Left renal cortex interstitium (tissue), 4 donors: ENCODE measurements at regions not wholly inside any gene's neighbourhood (a gene's known extent, or its start where the extent isn't known, plus 50 kb on each side); places are given as distances from the start of the nearest gene placed in this dataset.

ENCODE experiments used
- DNase-seq, 4 donors: peaks; one replicate each; pipeline ENCODE4 v3.0.0-alpha.2; 2013; ENCODE audit warnings: low read depth in 4 of 4, low spot score in 2 of 4, missing footprints in 1 of 4

DNA sequence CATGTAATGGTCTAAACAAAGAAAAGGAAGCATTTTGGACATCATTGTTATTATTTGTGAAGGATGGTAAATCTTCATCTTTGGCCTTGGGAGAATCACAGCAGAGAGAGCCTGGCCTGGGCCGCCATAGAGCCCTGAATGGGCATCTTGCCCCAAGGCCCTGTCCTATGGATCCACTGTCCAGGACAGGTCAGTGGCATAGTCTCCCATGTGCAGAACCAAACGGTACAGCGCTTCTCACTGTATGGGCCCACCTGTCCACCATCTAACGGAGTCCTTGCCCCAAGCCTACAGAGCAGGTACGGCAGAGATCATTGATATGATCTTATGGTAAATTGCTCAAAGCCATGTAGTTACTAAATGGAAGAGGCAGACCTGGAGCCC, 185.7 kb downstream of the FOXD2 start:
- DNase-seq, result no peak

DNA sequence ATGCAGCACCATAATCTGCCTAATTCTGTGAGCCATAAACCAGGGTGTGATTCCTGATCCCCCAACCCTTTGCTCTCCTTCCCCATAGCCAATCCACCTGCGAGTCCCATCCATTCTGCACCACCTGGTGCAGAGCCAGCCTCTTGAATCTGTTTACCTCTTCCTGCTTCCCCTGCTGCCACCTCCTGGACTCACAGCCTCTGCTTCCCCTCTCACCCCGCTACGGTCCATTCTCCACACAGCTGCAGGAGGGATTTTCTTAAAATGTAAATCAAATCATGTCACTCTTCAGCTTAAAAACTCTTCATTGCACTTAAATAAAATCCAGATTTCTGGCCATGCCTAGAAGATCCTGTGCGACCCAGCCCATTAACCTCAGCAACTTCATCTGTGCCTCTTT, 186.7 kb downstream of the FOXD2 start:
- no peak for DNase-seq

GRCh38 chr1:47627016-47627415, 189.2 kb downstream of the FOXD2 start:
- no peak for DNase-seq

DNA sequence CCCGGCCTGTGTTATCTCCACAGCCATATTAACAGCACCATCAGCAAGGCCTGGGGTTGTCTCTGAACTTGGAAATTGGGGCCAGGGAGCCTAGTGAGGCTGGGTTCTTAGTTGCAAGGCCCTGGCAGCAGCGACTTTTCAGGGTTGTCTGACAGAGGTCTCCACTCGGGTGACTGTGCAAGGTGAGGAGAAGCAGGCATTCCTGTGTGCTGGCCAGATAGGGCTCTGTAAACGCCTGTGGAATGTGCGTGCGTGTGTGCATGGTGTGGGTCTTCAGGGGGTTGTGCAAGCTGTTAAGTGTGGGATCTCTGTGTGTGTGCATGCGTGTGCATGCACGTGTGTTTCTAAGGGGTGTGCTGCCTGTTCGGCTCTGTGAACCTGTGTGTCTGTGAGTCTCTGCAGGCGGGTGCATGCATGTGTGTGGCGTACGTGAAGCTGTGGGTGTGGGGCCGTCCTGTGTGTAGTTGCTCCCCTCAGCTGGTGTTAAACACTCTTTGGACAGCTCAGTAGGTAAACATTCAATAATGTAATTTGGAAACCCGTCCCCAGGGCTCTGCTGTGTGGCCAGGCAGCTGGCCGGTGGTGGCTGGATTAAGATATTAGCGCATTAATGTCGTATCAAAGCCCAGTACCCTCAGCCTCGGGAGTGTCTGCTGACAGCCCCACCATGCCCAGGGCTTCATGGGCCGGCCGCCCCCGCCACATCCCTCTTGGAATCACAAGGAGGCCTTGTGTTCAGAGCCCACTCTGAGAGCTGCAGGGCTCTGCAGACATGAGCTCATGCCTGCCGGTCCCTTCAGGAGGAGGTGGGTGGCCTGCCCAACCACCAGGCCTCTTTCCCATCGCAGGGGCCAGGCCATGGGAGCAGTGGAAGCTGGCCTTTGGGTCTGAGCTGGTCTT, 189.9 kb downstream of the FOXD2 start:
- no peak for DNase-seq

DNA sequence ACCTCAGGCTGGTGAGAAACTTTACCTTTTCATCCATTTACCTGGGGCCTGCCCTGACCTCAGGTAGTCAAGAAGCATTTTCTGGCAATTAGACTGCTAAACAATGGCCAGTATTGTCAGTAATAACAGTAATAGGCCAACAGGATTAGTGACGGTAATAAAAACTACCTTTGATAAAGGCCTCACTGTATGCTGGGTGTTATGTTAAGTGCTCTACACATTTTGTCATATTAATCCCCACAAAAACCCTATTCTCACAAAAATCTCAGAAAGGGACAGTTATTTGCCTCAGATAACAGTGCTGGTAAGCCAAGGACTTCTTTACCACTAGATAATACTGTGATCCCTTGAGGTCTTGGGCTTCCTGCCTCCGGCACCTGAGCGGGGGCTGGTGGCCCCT, 191.4 kb downstream of the FOXD2 start:
- no peak for DNase-seq

DNA sequence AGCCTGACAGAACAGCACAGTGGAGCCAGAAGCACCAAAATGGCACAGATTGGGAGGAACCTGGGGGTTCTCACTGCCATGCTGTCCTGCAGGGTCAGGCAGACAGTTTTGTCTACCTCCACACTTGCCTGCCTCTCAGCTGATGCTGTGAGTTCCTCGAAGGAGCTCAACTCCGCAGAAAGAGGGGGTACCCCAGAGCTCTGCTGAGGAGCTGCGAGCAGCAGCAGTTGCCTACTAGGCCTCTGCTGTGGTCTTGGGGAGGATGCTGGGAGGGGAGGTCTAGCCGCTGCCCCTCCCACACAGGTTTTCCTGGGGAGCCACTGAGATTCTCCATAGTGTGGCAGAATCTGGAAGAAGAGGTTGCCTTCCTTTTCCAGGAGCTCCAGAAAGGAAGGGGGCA, 192.5 kb downstream of the FOXD2 start:
- DNase-seq, result no peak

GRCh38 chr1:47631411-47631995, 193.7 kb downstream of the FOXD2 start:
- no peak for DNase-seq

DNA sequence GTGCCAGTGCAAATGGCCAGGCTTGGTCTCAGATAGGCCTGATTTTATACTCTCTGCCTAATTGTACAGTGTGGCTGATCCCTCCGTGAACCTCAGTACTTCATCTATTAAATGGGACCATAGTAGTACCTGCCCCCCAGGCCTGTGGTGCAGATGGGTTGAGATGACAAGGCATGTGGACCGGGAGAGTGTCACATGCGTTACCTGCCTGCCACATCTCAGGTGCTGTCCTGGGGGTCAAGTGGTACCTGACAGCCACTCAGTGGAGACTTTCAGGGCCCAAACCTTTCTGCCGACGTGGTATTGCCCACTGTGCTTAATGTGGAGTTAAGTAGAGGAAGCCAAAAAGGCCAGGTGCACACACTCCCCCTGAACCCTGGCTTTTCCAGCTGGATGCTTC, 197.3 kb downstream of the FOXD2 start:
- DNase-seq, result no peak

DNA sequence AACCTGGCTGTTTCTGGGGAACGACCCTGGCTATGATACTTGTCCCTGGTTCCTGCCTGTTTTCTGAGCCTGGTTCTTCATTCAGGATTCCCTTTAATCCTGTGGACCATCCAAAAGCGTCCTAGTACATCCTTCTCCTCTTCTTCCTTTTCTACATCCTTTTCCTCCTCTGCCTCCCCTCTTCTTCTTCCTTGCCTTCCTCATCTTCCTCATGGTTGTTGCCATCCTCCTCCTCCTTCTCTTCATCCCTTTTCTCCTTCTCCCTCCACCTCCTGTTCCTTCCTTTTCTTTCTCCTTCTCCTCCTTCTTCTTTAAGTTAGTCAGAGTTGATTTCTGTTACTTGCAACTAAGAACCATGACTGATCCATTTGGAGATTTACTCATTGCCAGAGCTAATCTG, 197.8 kb downstream of the FOXD2 start:
- DNase-seq, result no peak

- no peak for DNase-seq
These were observed 199.4 kb downstream of the FOXD2 start for GRCh38 chr1:47637111-47637685.

DNA sequence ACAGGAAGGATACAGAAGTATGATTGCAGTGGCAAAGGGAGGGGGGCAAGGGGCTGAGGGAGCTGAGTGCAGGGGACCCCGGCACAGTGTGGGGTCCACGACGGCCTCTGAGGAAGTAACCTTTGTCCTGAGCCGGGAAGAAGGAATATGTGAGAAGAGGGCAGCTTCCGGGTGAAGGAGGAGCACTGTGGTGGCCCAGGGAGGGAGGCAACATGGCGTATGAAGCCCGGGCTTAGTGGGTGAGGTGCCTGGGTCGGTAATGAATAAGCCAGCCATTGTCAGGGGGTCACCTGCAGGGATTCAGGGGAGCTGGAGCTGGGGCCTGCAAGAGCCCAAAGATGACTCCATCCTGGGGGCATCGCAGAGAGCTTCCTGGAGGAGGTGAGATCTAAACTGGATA, 200.4 kb downstream of the FOXD2 start:
- no peak for DNase-seq

- no peak for DNase-seq
These were observed 200.9 kb downstream of the FOXD2 start for GRCh38 chr1:47638713-47639112.

- DNase-seq, result no peak
These were observed 205.7 kb downstream of the FOXD2 start for GRCh38 chr1:47643306-47644211.

DNA sequence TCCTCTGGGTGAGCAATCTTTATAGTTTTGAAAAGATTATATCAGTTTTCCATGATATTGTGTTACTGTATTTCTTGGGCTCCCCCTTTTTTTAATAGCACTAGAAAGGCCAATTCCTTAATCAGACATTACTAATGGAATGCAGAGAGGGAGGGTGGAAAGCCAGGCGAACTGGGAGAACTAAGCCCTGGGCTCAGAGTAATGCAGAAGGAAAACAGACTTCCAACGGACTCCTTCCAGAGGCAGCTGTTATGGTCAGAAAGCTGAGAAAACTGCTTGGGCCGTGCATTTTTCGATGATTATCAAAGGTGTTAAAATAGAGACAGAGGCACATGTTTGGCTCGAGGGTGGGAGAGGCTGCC, 206.3 kb downstream of the FOXD2 start:
- no peak for DNase-seq

DNA sequence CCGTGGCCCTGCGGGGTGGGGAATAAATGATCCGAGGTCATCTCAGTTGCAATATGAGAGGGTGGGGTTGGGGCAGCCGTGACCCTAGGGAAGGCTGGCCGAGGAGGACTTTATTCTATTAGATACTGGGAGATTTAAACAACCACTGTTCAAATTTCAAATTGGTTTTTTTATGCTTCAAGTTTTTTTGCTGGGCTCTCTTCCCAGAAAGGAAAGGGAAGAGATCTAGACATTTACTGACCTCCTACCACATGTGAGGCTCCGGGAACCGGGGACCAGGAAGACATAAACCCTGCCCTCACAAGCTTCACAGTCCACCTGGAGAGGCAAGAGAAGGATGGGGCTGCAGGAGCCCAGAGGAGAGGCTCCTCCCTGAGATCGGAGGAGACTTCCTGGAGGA, 207.3 kb downstream of the FOXD2 start:
- DNase-seq, result no peak

DNA sequence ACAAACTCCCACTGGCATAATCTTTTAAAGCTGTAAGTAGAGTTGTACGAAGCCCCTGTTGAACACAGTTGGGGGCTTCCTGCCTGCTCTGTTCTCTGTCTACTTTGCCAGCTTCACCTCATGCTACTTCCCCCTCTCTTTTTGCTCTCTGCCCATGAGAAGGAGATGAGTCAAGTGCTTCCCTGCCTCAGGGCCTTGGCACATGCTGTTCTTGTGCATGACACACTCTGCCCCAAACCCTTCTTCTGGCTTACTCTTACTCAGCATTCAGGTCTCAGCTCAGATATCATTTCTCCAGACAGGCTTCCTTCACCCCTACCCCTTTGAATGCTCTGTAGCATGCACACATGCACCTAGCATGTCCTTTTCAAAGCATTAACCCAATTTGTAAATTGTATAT, 208.8 kb downstream of the FOXD2 start:
- DNase-seq, result no peak

- no peak for DNase-seq
These were observed 209.5 kb downstream of the FOXD2 start for GRCh38 chr1:47647327-47647845.

DNA sequence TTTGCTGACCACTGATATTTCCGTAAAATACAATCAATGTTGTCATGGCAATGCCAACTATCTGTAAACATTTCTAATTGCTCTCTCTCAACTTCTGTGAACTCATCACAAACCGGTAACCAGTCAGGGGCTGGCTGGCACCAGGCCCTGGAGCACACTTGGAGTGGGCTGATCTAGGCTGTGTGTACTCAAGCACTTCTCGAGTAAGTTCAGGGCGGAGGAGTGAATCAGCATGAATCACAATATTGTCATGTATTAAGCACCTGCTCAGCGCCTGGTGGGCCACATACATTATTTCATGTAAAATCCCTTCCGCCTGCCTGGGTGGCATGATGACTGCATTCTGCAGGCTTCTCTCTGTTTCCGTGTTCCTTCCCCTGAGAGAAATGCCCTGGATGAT, 212.4 kb downstream of the FOXD2 start:
- no peak for DNase-seq

- DNase-seq, result no peak
These were observed 212.8 kb downstream of the FOXD2 start for GRCh38 chr1:47650611-47651010.

DNA sequence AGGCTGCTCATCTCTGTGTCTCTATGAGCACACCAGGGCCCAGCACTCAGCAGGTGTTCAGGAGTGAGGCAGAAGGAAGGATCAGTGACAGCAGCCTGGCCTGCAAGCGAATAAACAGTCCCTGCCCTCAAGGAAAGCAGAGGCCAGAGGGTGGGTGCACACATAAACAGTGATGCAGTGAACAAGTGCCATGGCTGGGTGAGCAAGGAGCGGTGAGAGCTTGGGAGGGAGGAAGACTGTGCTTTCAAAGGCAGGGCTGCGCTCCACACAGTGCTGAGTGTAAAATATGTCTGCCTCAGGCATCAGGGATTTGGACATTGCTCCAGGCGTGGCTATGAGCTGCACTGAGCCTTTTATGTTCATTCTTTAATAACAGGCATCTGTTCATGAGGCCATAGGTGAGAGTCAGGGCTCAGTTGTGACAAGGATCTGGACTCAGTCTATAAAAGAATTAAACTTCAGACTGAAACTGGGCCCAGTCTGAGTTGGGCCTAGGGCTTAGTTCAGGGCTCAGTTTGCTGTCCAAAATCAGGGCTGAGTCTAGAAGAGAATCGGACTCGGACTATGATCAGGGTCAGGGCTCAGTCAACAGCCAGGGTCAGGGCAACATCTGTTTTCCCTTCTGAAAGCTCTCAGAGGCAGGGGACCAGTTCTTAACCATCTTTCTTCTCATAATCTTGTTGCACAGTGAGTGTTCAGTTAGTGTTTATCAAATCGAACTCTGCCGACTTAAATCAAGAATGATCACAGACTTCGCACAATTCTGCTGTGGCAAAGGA, 213.7 kb downstream of the FOXD2 start:
- no peak for DNase-seq
